ENCODE measurements at regions not wholly inside any gene's neighbourhood (a gene's known extent, or its start where the extent isn't known, plus 50 kb on each side); places are given as distances from the start of the nearest gene placed in this dataset.

DNA sequence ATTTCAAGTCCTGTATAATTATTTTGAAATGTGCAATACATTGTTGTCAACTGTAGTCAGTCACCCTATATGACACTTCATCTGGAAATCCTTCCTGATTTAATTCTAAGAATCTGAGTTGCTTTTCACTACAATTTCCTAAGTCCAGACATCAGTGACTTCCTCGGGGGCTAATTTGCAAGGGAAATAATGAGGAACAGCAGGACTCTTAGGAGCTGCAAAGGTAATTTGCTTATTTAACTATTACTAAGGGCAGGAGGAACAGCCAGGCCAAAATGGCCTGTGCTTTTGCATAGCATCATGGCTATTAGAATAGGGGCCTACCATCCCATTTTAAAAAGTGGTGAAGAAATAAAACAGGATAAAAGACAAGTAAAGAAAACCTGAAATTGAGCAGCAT, 178.8 kb downstream of the MC4R start:
- no peak for DNase-seq (ENCODE audit: extremely low spot score in 2 of 2)
- Histone ChIP-seq H3K9me3 (no peaks in the 10 kb centered on the region), H3K27ac (no peak overlapping the region), H3K36me3 (no peaks in the 10 kb centered on the region), H3K4me3 (no peak overlapping the region), H3K27me3 (no peaks in the 10 kb centered on the region), H3K4me1 (no peaks in the 10 kb centered on the region)
- intact Hi-C loops (cut with DNase I), result no loop called here
- no peak for TF ChIP-seq POLR2AphosphoS5 (IDR thresholded peaks at IDR 0.05; ENCODE audit: insufficient read depth in 1 of 2, low read depth in 1 of 2)
- TF ChIP-seq CTCF (IDR thresholded peaks at IDR 0.05), result no peak
- TF ChIP-seq POLR2A (IDR thresholded peaks at IDR 0.05), result no peak

DNA sequence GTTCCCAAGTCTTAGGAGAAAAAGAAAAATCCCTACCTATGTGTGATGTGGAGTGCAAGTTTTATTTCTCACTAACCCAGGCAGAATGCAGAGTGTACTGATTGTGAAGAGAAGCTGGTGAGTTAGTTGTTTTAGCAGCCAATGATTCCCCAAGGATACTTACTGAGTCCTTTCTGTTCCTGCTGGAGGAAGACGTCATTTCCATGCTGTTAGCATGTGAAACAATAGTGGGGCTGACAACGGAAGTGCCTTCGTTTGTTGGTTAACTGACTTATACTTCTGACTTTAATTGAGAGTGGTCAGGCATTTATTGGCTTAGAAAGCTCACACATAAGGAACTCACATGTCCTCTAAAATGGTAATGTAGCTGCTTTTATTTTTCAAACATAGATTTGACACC, 180.6 kb downstream of the MC4R start:
- no peak overlapping the region for H3K4me3 ChIP-seq
- H3K27me3 ChIP-seq, result no peaks in the 10 kb centered on the region
- no peaks in the 10 kb centered on the region for H3K36me3 ChIP-seq
- no peak for TF ChIP-seq POLR2AphosphoS5 (IDR thresholded peaks at IDR 0.05; ENCODE audit: insufficient read depth in 1 of 2, low read depth in 1 of 2)
- TF ChIP-seq POLR2A (IDR thresholded peaks at IDR 0.05), result no peak
- no peak for TF ChIP-seq CTCF (IDR thresholded peaks at IDR 0.05)
- H3K4me1 ChIP-seq, result no peaks in the 10 kb centered on the region
- no peak for DNase-seq (ENCODE audit: extremely low spot score in 2 of 2)
- intact Hi-C loops (cut with DNase I), result no loop called here
- H3K9me3 ChIP-seq, result no peaks in the 10 kb centered on the region
- no peak overlapping the region for H3K27ac ChIP-seq

DNA sequence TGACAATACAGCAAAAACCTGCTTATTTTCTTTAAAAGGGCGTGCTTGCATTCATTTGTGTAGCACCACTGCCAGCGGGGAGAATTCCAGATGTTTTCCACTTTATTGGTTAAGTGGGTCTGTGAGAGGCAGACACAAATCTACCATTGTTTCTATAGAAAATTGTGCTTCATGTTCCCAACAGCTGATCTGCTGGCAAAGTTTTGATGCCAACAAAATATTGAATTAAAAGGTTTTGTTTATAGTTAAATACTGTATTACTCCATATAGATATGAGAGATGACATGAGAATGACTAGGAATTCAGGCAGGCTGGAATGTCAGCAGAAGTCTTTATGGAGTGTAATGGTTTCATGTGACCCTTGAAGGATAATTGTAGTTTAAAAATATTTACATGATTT, 182.7 kb downstream of the MC4R start:
- no peak overlapping the region for H3K27ac ChIP-seq
- intact Hi-C loops (cut with DNase I), result no loop called here

GRCh38 chr18:60188958-60189357, 183.6 kb downstream of the MC4R start:
- Histone ChIP-seq H3K4me3 (no peak overlapping the region), H3K4me1 (no peaks in the 10 kb centered on the region), H3K36me3 (no peaks in the 10 kb centered on the region), H3K27ac (no peak overlapping the region), H3K27me3 (no peaks in the 10 kb centered on the region), H3K9me3 (no peaks in the 10 kb centered on the region)
- no peak for DNase-seq (ENCODE audit: extremely low spot score in 2 of 2)
- TF ChIP-seq POLR2AphosphoS5 (IDR thresholded peaks at IDR 0.05; ENCODE audit: insufficient read depth in 1 of 2, low read depth in 1 of 2), result no peak
- no peak for TF ChIP-seq CTCF (IDR thresholded peaks at IDR 0.05)
- no peak for TF ChIP-seq POLR2A (IDR thresholded peaks at IDR 0.05)
- intact Hi-C loops (cut with DNase I), result no loop called here

More for the DNA sequence above, 182.7 kb downstream of the MC4R start:
- Histone ChIP-seq H3K4me1 (no peaks in the 10 kb centered on the region), H3K36me3 (no peaks in the 10 kb centered on the region), H3K4me3 (no peak overlapping the region), H3K9me3 (no peaks in the 10 kb centered on the region), H3K27me3 (no peaks in the 10 kb centered on the region)
- TF ChIP-seq POLR2AphosphoS5 (IDR thresholded peaks at IDR 0.05; ENCODE audit: insufficient read depth in 1 of 2, low read depth in 1 of 2) (no peak), CTCF (IDR thresholded peaks at IDR 0.05) (no peak), POLR2A (IDR thresholded peaks at IDR 0.05) (no peak)
- DNase-seq (ENCODE audit: extremely low spot score in 2 of 2), result no peak

GRCh38 chr18:60182223-60182622, 190.4 kb downstream of the MC4R start:
- TF ChIP-seq CTCF (IDR thresholded peaks at IDR 0.05) (no peak), POLR2AphosphoS5 (IDR thresholded peaks at IDR 0.05; ENCODE audit: insufficient read depth in 1 of 2, low read depth in 1 of 2) (no peak), POLR2A (IDR thresholded peaks at IDR 0.05) (no peak)
- Histone ChIP-seq H3K4me3 (no peak overlapping the region), H3K27ac (no peak overlapping the region), H3K27me3 (no peaks in the 10 kb centered on the region), H3K4me1 (no peaks in the 10 kb centered on the region), H3K9me3 (no peaks in the 10 kb centered on the region), H3K36me3 (no peaks in the 10 kb centered on the region)
- no peak for DNase-seq (ENCODE audit: extremely low spot score in 2 of 2)
- intact Hi-C loops (cut with DNase I), result no loop called here

Data from vagina (tissue), 2 donors.